ENCODE measurements at regions not wholly inside any gene's neighbourhood (a gene's known extent, or its start where the extent isn't known, plus 50 kb on each side); places are given as distances from the start of the nearest gene placed in this dataset.
"Not testable (repeated sequence)": the region's sequence is repeated elsewhere in the genome, so short reads cannot be mapped to it uniquely, and the experiment has no call there.

DNA sequence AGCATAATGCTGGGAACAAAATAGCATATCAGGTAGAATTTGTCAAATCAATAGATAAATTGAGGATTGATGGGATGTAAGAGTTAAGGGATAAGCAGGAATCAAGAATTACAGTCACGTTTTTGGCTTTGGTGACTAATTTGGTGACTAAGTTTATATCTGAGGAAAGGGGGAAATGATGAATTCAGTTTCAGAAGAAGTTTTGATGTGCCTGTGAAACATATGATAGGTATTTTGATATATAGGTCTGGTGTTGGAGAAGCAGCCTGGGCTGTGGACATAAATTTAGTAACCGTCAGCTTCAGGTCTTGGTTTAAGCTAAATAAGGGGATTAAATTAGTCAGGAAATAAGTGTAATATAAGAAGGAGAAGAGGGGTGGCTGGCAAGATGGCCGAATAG is 79.0 kb upstream of the EDA2R start:
- DNase-seq (no peak), ATAC-seq (no peak)
- intact Hi-C loops (cut with micrococcal nuclease), result no loop called here

DNA sequence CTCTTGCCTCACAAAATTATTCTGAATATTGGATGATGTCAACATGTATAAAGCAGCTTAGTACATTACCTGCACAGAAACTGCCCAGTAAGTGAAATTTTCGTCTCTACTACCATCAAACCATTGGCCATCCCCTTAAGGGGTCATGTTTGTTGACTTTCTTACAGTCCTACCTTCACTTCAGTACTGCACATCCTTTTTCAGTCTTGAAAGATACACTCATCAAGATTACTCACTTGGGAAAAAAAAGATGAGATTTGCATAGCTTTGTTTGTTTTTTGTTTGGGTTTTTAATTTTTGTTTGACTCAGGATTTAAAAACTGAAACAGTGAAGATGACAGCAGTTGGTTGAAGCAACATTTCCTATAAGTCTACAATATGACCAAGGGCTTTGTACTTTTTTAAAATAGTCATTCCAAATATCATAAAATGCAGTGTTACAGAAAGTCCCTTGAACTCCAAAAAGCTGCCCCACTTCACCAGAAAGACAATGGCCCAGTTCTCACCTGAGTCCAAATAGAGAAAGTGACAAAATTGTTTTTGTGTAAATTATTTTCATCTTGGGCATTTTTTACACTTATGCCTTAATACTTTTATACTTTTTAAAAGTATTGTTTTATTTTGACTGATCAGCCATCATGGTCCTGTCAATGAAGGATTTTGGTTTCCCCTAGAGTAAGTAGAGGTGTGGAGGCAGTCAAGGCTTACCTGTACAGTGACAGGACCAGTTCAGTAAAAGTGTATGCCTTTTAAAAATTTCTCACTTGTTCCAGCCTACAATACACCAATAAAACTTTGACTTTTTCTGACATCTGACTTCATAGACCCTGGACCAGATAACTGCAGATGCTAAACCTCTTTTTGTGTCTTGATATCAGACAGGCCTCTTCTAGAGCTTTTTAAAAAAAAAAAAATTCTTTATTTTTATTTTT is 59.7 kb upstream of the EDA2R start:
- ATAC-seq, result no peak
- intact Hi-C loops (cut with micrococcal nuclease), result no loop called here

DNA sequence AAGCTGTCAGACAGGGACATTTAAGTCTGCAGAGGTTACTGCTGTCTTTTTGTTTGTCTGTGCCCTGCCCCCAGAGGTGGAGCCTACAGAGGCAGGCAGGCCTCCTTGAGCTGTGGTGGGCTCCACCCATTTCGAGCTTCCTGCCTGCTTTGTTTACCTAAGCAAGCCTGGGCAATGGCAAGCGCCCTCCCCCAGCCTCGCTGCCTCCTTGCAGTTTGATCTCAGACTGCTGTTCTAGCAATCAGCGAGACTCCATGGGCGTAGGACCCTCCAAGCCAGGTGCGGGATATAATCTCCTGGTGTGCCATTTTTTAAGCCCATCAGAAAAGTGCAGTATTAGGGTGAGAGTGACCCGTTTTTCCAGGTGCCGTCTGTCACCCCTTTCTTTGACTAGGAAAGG is 53.6 kb upstream of the EDA2R start:
- ATAC-seq; DNase-seq; intact Hi-C loops (cut with micrococcal nuclease): not testable (repeated sequence)

More for the DNA sequence above, 59.7 kb upstream of the EDA2R start:
- DNase-seq, result no peak
